ENCODE measurements at regions not wholly inside any gene's neighbourhood (a gene's known extent, or its start where the extent isn't known, plus 50 kb on each side); places are given as distances from the start of the nearest gene placed in this dataset.
"Not testable (repeated sequence)": the region's sequence is repeated elsewhere in the genome, so short reads cannot be mapped to it uniquely, and the experiment has no call there.

DNA sequence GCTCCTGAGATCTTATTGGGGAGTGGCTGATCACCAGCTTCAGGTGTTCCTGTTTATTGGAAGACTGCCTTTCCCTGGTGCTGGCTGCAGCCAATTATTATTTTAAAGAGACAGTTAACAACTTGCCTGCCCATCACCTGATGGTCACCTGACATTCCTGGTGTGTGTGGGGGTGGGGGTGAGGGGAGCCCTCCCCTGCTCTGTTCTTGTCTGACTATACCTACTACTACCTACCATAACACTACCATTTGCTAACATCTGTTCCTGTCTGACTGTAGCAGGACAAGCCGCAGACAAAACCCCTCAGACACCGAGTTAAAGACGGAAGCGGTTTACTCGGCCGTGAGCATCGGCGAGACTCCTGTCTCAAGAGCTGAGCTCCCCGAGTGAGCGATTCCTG lies 54.9 kb upstream of the NBPF3 start:
- no peak for DNase-seq

DNA sequence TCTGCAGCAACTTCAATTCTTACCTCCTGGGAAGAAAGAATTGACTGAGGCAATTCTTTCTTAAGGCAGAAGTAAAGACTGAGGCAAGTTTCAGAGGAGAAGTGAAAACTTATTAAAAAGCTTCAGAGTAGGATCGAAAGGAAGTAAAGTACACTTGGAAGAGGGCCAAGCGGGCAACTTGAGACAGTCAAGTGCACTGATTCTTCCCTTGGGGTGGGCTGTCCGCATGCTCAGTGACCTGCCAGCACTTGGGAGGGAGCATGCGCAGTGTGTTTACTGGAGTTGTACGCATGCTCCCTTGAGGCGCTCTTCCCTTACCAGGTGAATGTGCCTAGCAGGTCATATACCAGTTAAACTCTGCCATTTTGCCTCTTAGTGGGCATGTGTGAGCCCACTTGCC lies 55.3 kb upstream of the NBPF3 start:
- DNase-seq: no peak

DNA sequence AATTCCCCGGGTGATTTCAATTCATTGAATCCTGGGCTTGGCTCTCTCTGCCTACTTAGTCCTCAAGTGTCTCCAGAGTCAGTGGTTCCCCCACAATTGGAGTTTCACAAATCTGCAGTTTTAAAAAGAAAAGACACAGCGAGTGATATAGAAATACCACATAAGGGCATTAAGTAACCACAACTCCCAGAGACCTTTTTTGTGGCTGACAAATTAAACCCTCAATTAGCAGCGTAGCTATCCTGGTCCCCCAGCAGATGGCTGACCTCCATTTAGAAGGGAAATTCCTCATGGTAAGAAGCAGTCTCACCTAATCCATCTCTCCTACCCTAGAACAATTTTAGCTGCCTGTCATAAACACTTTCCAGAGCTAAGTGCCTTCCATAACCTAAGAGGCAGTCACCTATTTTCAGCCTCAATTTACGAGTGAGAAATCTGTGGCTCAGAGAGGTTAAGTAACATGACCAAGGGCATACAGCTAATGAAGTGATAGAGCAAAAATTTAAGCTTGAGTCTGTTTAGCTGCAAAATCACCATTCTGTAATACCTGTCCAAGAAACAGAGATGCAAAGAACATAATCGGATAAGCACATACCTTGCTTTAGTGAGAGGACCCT lies 56.0 kb upstream of the NBPF3 start:
- DNase-seq: no peak

DNA sequence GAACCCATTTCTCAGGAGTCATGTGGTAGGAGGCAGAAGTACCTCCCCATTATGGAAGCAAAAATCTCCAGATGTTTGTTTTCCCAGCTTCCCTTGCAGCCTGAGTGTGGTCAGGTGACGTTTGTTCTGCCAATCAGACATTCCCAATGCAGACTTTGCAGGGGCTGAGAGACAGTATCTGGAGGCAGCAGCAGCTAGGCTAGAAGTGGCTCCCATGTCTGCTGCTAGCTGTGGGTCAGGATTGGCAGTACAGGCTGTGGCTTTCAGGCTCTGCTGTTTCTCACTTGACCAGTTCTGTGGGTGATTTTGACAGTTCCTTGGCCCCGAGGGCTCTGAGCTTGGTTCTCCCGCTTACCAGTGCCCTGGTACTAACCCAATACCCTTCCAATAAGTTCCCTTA lies 58.6 kb upstream of the NBPF3 start:
- DNase-seq: no peak

DNA sequence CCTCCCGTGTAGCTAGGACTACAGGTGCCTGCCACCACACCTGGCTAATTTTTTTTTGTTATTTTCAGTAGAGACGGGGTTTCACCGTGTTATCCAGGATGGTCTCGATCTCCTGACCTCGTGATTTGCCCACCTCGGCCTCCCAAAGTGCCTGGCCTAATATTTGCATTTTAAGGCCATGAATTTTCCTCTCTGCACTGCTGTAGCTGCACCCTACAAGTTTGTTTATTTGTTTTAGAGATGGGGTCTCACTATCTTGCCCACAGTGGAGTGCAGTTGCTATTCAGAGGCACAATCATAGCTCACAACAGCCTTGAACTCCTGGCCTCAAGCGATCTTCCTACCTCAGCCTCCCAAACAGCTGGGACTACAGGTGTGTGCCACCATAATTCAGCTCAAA lies 59.8 kb upstream of the NBPF3 start:
- not testable (repeated sequence) for DNase-seq

DNA sequence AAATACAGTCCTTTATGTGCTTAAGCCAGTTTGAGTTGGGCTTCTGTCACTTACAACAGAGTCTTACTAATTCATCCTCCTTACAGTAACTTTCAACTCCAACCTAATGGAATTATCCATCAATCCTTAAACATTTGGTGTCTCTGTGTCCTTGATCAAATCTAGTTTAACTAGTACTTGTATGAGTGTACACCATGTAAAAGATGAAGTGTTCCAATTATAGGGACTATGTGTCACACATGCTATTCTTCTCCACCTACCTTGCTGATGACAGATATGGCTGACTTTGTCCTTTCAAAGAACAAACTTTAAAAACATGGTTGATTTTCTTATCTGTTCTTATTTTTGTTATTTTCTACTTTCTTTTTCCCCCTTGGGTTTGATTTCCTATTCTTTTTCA lies 60.4 kb upstream of the NBPF3 start:
- no peak for DNase-seq

DNA sequence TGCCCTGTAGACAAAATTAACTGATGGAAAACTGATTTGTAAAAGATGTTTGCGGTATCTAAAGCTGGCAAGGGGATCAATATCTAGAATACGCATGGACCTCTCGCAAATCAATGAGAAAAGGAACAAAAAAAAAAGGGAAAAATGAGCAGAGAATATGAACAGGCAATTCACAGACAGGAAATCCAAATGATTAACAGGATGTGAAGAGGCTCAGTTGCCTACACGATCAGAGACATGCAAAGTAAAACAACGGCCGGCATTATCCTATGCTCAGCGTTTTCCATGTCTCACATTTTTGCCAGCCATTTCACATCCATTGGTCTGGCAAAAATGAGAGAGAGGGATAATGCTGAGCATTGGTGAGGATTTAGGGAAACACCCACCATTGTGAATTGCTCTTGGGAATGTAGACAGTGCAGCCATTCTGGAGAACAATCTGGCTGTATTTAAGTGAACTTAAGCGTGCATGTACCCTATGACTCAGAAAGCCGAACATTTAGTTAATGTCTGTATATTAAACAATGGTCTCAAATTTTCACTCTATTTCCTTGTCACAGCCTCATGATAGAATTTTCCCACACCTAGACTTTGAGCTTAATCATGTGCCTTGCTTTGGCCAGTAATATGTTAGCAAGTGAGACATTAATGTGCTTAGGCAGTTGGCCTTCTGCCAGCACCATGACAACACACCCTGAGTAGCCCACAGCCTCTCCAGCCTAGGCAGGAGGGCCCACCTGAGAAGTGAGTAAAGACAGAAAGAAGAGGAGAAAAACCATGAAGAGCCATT lies 61.0 kb upstream of the NBPF3 start:
- DNase-seq: no peak

DNA sequence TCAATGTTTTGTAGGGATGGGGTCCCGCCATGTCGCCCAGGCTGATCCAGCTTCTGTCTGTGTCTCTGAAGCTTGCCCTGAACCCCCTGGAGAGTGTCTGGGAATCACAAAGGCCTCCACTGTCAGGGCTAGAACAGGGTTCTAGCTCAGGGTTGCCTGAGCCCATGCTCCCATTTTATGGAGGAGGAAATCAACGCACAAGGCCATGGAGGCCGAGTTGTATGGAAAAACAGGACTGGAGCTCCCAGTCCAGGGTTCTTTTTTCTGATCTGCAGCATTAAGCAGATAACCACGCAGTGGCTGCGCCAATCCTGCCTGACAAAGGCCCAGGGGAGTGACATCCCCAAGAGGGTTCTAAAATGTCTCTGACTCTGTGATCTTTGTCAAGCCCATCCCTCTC lies 67.6 kb upstream of the NBPF3 start:
- no peak for DNase-seq

DNA sequence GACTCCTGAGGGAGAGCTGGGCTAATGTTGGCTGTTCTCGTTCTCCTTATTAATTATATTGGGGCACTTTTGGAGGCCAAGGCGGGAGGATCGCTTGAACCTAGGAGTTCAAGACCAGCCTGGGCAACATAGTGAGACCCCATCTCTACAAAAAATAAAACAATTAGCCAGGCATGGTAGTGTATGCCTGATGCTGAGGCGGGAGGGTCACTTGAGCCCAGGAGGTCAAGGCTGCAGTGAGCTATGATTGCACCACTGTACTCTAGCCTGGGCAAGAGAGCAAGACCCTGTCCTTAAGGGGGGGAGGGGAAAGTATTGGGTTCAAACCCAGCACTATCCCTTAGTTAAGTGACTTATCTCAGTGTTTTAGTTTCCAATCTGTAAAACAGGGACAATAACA lies 70.0 kb upstream of the NBPF3 start:
- DNase-seq: no peak

DNA sequence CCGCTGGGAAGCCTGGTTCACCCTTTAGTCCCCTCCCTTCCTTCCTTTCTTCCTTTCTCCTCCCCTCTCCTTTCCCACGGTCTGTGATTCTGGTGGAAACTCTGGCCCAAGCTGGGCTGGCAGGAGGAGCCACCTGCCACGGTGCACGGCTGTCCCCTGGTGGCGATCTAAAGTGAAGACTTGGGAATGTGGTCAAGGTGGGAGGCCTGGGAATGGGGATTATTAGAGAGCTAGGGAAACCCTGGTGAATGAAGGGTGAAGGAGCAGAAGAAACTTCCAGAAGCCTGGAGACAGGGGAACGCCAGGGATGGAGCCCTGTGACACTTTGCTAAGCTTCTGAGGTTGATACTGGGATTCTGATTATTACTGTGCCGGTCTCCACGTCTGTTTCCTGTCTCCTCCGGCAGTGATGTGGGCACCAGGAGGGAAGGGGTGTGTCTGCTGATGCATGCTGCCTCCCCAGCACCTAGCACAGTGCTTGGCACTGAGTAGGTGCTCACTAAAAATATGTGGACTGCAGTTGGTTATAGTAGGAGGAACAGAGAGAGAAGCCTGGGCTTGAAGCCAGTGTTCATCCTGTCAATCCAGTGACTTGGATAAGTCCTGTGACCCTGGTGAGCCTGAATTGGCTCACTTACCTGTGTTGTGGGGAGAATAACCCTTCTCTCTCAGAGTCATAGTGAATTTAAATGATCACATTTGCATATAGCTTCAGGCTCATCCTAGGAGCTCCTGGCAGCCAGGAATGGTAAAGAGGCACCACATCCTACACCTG lies 71.2 kb upstream of the NBPF3 start:
- peak; percentile 64 for DNase-seq

DNA sequence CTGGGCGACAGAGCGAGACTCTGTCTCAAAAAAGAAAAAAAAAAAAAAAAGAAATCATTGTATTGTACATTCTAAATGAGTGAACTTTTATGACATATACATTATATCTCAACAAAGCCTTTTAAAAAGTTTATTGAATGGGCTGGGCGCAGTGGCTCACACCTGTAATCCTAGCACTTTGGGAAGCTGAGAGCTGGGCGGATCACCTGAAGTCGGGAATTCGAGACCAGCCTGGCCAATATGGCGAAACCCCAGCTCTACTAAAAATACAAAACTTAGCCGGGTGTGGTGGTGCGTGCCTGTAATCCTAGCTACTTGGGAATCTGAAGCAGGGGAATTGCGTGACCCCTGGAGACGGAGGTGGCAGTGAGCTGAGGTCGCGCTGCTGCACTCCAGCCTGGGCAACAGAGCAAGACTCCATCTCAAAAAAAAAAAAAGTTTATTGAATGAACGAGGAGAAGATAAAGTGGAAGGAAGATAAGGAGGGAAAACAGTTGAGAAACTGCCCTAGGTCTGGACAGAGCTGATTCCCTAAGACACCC lies 71.9 kb upstream of the NBPF3 start:
- DNase-seq: not testable (repeated sequence)

DNA sequence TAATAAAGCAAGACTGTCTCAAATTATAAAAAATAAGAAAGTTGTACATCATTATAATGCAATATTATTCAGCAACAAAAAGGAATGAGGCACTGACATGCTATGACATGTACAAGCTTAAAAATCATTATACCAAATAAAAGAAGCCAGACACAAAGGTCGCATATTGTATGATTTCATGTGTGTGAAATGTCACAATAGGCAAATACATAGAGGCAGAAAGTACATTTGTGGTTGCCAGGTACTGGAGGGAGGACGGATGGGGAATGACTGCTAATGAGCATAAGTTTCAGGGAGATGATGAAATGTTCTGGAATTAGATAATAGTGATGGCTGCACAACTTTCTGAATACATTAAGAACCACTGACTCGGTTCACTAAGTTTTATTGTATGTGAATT lies 73.6 kb upstream of the NBPF3 start:
- no peak for DNase-seq

DNA sequence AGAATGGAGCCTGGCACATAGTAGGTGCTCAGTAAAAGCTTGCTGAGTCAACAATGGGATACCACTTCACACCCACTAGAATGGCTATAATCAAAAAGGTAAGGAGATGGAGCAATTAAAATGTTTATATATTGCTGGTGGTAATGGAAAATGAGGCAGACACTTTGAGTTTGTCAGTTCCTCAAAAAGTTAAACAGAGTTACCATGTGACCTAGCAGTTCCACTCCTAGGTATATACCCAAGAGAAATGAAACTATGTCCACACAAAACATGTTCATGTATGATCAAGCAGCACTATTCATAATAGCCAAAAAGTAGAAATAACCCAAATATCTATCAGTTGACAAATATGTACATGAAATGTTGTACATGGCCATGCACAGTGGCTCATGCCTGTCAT lies 74.8 kb upstream of the ECE1 start:
- DNase-seq: no peak

DNA sequence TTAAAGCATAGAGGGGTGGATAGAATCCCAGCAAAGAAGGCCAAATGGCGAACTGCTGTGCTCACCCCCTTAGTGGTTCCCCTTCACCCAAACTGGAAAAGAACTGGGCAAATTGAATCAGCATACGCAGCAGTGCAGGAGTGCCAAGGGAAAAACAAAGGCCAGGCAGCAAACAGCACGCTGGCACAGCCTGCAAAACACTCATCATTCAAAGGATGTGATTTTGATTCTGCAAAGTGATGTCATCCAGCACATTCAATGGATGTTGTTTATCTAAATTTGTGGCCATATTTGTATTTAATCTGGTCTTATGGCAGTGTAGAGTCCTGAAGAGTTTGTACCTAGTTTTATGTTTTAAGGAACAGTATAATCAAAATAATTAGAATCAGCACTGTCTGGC lies 71.8 kb upstream of the ECE1 start:
- DNase-seq: no peak

DNA sequence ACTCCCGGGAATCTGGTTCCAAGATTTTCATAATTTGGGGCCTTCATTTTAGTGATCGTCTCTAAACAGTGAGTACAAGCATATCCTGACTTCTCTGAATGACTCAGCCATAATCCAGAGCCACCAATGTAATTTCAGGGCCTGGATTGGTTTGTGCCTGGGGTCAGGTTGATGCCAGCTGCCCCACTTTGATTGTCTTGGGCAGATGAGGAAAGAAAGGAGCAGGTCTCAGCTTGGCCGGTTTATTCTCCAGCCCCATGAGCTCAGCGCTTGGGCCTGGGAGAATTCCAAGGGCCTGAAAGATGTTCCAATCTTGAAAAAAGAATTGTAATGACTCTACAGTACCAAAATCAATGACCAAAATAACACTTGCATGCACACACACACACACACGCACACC lies 71.2 kb upstream of the ECE1 start:
- DNase-seq: no peak

DNA sequence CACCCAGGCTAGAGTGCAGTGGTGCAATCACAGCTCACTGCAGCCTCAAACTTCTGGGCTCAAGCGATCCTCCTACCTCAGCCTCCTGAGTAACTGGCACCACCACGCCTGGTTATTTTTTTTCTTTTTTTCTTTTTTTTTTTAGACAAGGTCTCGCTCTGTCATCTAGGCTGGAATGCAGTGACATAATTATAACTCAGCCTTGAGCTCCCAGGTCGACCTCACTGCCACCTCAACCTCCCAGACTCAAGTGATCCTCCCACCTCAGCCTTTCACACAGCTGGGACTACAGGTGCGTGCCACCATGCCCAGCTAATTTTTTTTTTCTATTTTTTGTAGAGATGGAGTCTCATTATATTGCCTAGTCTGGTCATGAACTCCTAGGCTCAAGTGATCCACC lies 66.9 kb upstream of the ECE1 start:
- DNase-seq: no peak

DNA sequence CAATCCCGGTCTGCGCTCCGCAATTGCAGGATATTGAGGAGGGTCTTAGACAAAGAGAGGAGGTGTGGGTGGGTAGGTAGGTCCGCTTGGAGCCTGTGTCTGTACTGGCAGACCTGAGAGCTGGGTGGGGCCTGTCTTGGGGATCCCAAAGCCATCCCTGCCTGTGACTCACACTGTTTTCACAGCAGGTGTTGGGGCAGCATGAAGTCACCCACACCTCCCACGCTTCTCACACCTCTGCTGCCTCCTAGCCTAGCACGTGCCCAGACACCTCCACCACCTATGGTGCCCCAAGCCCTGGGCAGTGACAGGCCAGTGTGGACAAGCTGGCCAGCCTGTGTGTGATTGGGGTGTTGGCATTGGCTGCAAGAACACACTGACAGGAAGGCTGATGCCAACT lies 65.7 kb upstream of the ECE1 start:
- DNase-seq: no peak

DNA sequence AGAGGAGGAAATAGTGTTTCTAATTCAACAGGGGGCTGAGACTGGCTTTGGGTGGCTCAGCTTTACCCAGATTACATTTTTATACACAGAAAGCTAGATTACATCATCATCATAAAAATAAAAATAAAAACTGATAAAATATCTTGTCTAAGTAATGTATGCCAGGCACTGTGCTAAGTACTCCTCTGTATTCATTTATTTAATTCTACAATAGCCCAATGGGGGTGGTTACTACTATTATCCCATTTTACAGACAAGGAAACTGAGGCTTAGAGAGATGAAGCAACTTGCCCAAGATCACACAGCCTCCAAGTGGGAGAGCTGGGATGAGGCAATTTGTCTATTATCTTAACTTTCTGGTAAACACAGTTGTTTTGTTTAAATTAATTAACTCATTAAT lies 62.3 kb upstream of the ECE1 start:
- DNase-seq: no peak

DNA sequence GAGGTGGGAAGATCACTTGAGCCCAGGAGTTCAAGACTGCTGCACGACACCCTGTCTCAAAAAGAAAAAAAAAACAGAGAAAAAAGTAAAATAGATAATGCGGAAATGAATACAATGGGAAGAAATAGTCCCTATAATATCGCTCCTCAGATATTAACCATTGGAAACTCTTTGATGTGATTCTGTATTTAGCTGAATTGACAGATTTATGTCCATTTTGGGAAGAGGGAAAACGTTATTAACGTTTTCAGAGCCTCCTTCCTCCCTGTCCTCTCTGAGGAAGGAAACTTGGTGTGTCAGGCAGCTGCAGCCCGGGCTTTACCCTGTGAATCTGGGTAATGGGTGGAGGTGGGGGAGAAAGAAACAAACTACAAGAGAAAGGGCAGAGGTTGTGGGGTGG lies 61.6 kb upstream of the ECE1 start:
- DNase-seq: no peak

DNA sequence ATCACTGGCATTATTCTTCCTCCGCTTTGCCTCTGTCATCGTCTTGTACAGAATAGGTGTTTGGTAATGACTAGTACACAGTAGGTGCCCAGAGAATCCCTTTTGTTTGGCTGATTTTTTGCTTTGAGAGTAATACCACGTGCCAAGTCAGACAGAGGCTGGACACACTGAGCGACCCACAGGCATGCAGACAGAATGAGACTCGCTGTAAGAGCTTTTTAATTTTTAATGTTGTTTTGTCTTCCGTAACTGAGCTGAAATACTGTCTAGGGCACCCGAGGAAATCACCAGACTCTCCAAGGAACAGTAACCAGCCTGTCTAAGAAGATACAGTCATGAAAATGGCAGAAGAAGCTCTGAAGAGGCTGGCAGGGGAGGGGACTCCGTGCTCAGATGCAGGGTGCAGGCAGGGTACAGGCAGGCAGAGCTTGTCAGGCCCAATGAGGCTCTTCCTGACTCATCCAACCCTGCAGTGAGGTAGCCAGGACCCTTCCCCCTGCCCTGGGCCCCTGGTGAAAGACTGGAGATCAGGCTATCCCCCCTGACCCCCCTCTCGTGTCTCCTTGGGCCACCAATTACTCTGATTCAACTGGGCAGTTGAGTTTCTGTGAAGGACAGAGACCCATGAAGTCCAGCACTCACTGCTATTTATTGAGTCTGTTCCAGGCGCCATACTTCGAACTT lies 60.1 kb upstream of the ECE1 start:
- DNase-seq: no peak

DNA sequence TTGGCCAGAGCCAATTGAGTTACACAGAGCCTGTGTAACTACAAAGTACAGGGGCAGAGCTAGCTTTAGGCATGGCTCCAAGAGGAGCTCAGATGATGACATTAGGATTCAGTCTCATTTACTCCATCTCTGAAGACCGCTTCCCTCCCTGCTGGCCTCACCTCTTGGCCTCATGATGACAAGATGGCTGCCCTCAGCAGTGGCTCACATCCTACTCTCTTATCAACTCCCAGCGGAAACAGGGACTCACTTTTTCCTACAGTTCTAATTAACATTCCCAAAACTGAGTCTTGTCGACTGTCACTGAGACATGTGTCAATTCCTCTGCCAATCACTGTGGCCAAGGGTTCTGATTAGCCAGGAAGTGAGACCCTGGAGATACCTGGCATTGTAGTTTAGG lies 59.4 kb upstream of the ECE1 start:
- no peak for DNase-seq

DNA sequence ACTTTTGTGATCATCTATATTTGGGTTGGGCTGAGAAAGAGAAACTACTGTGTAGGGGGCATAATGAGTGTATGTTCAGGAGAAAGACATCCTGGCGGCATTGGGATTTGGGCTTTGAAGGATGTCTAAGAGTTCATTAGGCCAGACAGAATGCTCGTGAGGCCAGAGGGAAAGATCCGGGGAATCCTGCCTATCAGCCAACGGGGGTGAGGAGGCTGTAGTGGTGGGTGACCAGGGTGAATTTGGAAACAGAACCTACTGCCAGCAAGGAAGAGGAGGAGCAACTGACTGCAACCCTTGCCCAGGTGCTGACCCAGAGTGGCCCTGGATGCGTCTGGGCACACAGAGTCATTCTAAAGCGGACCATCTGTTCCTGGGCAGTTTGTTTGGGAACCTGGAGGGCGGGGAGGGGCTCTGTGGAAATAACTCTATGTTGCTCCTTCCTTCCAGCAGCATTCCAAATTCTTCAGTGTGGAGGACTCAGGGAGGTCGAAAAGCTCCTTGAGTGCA lies 56.9 kb upstream of the ECE1 start:
- DNase-seq: no peak
